LNCAP (cell line): ENCODE measurements at regions not wholly inside any gene's neighbourhood (a gene's known extent, or its start where the extent isn't known, plus 50 kb on each side); places are given as distances from the start of the nearest gene placed in this dataset.

Source experiments
- TF ChIP-seq, protein P1 (sequence below): fragments of 450-650 bp; IDR thresholded peaks from 2 replicates; pipeline ENCODE4 v1.5.1; 2017; ENCODE audit warnings: mild to moderate bottlenecking

DNA sequence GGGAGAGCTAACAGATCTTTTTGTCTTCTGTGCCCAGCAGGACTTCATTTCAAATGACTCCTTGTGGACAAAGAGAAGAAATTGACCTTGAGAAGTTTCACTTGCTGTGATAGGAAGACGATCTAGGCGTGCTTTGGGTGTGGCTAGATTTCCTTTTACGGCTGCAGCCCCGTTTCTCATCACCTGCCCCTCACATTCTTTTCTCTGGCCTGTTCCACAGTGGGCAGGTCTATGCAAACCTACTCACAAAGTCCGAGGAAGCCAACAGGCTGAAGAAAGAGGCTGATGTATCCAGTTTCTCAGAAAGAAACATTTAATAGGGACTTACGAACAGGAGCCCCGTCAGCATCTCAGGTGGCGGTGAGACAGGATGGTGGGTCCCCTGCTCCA is 231.8 kb downstream of the FGF9 start:
- TF ChIP-seq, protein P1, sequence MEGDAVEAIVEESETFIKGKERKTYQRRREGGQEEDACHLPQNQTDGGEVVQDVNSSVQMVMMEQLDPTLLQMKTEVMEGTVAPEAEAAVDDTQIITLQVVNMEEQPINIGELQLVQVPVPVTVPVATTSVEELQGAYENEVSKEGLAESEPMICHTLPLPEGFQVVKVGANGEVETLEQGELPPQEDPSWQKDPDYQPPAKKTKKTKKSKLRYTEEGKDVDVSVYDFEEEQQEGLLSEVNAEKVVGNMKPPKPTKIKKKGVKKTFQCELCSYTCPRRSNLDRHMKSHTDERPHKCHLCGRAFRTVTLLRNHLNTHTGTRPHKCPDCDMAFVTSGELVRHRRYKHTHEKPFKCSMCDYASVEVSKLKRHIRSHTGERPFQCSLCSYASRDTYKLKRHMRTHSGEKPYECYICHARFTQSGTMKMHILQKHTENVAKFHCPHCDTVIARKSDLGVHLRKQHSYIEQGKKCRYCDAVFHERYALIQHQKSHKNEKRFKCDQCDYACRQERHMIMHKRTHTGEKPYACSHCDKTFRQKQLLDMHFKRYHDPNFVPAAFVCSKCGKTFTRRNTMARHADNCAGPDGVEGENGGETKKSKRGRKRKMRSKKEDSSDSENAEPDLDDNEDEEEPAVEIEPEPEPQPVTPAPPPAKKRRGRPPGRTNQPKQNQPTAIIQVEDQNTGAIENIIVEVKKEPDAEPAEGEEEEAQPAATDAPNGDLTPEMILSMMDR, result no peak

DNA sequence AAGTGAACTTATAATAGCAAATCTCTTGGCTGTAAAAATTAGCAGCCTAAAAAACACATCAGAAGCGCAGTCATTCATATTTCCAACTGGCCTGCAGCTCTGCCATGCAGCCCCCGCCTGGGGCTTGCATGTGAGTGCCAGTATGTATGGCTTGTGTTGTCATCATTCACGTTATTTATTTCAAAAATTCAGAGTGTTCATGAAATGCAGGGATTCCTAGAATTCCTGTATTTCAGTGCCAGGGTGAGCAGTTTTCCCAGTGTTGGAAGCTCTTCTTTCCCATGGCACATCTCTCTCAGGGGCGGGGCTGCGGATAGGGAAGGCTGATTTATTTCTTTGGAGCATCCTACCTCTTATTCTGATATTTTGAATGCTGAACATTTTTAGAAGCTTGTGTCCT is 234.6 kb downstream of the FGF9 start:
- TF ChIP-seq, protein P1, result no peak

DNA sequence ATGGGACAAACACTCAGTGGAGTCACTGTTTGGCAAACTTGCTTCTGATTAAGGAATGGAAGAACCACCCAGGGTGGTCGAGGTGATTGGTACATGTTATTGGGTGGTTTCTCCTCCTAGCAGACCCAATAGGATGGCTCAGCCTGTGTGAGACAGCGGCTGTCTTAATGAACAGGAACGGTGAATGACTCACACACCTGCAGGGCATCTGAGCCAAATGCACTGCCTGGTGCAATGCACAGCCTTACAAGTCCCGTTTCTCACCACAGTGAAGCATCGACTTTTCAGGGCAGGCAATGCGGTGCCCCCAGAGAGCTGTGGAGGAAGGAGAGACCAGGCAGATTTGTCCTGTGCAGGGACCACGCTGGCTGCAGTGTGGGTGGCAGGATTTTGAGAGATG is 238.5 kb downstream of the FGF9 start:
- TF ChIP-seq, protein P1, result no peak

DNA sequence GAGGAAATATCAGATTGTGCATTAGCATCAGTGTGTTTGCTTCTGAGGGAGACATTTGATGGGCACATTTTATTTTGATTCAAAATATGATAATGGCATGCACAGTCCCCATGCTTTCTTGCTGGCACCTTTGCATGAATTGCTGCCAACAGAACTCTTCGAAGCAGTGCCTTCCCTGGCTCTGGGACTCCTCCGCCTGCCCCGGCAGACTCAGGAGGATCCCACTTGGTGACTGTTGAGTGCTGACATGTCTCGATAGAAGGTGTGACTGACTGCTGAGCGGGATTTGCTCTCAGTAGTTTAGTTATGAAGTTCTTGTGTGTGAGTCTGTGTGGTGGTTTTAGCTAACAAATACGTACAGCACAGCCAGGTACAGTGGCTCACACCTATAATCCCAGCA is 239.7 kb downstream of the FGF9 start:
- TF ChIP-seq, protein P1, result no peak

DNA sequence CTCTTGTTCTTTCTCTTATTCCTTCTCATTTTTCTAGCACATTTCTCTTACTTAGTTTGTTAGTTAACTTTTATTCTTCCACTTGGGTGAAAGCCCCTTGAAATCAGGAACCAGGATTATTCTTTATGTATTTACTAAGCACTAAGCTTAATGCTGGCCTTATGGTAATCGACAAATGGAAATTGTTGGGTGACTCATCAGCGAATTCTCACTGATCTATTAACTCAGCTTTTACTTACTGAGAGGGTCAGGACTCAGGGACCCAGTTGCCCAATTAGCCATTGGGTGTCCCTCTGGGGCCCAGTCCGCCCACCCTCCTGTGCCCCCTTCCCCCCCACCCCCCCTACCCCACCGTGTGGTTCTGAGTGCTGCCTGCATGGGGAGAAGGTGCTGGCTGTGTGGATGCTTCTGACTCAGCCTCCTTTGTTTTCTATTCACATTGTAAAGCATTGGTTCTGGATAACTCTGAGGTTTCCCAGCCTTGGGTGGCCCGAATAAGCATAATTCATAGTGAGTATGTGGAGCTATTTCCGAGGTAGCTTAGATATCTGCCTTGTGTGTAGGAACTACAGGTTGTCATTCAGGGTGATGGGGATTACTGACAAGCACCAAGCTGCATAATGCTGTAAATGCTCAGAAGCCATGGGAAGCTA is 240.9 kb downstream of the FGF9 start:
- TF ChIP-seq, protein P1, result no peak

DNA sequence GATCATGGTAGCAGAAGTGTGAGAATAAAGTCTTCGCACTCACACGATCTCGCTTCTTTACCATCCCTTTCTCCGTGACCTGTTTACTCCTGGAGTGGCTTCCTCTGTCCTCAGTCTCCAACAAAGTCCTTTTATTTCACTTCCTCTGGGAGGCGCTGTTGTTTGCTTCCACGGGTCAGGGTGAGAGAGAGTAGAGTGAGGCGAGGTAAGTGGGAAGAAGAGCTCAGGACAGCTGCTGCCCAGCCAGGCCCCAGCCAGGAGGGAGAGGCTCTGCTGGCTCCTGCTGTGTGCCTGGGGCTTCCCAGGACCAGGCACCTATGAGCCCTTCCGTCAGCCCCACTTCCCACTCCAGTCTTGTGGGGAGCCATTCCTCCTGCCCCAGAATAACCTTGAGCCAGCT is 242.1 kb downstream of the FGF9 start:
- TF ChIP-seq, protein P1, result no peak

DNA sequence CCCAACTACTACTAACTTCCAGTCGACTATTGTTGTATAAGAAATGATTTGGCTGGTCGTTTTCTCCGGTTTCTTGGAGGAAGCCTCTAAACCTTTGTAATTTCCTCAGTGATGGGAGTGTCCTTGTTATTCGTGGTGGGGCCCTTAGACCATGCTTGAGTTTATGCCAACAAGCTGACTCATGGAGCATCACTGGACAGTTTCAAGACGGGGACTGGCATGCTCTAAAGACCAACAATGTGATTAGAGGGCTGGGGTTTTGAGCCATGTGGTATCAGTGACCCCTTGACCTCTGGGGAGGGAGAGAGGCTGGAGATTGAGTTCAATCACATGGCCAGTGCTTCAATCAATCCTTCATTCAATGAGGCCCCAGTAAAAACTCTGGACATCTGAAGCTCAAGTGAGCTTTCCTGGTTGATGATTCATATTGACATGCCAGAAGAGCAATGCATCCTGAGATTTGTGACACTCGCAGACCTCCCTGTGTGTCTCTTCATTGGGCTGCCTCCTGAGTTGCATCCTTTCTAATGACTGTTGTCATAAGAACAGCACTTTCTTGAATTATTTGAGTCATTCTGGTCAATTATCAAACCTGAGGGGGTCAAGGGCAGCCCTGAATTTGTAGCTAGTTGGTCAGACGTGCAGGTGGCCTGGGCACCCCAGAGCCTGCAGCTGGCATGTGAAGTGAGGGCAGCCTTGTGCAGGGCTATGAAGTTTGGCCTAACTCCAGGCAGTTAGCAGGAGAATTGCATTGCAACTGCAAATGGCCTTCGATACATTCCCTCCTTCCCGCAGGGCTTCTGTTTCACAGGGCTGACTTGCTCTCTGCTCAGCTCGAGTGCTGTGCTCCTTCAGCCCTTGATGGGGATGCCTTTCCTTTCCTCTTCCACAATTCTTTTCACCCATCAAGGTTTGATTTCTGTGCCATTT is 246.5 kb downstream of the FGF9 start:
- TF ChIP-seq, protein P1, result no peak
